ENCODE measurements at regions not wholly inside any gene's neighbourhood (a gene's known extent, or its start where the extent isn't known, plus 50 kb on each side); places are given as distances from the start of the nearest gene placed in this dataset.

DNA sequence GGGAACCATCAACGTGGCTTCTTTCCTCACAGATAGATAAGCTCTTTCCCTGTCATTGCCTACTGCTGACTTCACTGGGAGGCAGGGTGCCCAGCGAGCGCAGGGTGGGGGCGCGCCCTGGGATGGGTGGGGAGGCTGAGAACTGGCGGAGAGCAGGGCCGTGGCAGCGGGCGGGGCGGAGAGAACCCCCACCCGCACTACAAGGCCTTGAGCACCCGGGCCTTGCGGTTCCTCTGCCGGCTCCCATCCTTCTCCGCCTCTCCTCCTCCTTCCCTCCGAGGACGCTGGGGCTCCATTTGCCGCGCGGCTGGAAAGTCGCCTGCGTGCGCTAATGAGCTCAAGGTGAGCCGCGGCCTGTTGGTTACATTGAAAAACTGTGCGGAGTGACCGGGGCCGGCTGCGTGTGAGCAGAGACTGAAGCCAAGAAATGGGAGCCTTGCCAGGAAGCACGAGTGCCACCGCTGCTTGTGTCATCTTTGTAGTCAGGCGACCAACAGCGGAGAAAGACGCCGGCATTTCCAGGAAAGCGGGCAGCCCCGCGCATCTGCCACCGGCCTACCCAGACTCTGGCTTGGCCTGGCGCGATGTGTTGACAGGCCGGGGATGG lies 963.5 kb upstream of the SLC35B3 start:
- WGBS, 2 experiments (ENCODE audit: extremely low coverage in 2 of 2, insufficient read length in 1 of 2) = 58% methylated on average over 13 of the region's 42 CpGs; no CpG with 5 or more reads in 1 of the 2 experiments
- no peaks in the 10 kb centered on the region for H4K20me1 ChIP-seq (ENCODE audit: insufficient read depth, low read length)
- H2AK5ac ChIP-seq (ENCODE audit: low read depth, low read length) = 0 out of 2 replicates have a peak overlapping the region, but pooled peaks have one; percentile 18
- no peak overlapping the region for H3K9ac ChIP-seq (ENCODE audit: low read depth, low read length)
- no peak overlapping the region for H4K8ac ChIP-seq (ENCODE audit: low read depth in 2 of 2, low read length in 2 of 2)
- CTCF ChIA-PET = no interaction called here
- H3K14ac ChIP-seq (replicated peaks; ENCODE audit: low read depth, low read length) = no peak overlapping the region
- no peak overlapping the region for H3K56ac ChIP-seq (ENCODE audit: extremely low read depth, insufficient read depth, low read length)
- H3K79me1 ChIP-seq (ENCODE audit: low read depth in 1 of 2, low read length in 2 of 2) = no peaks in the 10 kb centered on the region
- H2AFZ ChIP-seq (replicated peaks; ENCODE audit: low read length, poor library complexity) = peak overlapping the region; percentile 63
- no peaks in the 10 kb centered on the region for H3K27me3 ChIP-seq (ENCODE audit: control insufficient read depth, insufficient read depth, low read length)
- dilution Hi-C loops (cut with HindIII; ENCODE audit: low sequenced_read_pairs, unreplicated experiment) (no loop called here), intact Hi-C loops (cut with micrococcal nuclease) (no loop called here), in situ Hi-C loops (cut with MboI; ENCODE audit: low sequenced_read_pairs) (no loop called here)
- no peak overlapping the region for H2BK15ac ChIP-seq (ENCODE audit: low read depth, low read length)
- H3K9me1 ChIP-seq (ENCODE audit: insufficient read depth, low read length) = no peaks in the 10 kb centered on the region
- H3K4me3 ChIP-seq (ENCODE audit: insufficient read depth, low read depth, low read length) = no peak overlapping the region
- no peak overlapping the region for H3K4me2 ChIP-seq (ENCODE audit: low read depth, low read length)
- H4K5ac ChIP-seq (ENCODE audit: low read depth, low read length) = no peak overlapping the region
- no peak overlapping the region for H4K91ac ChIP-seq (ENCODE audit: insufficient read depth, low read depth, low read length)
- no peak overlapping the region for H3K23ac ChIP-seq (ENCODE audit: low read depth, low read length)
- H3K4me1 ChIP-seq (ENCODE audit: control insufficient read depth, insufficient read depth, low read length) = 0 out of 2 replicates have a peak, but pooled peaks cover 2% of the 10 kb centered on the region
- no TSS peak for BruUV-seq (replicated peaks)
- H3K36me3 ChIP-seq (ENCODE audit: control insufficient read depth, insufficient read depth, low read length) = no peaks in the 10 kb centered on the region
- ATAC-seq (ENCODE audit: low read depth) = no peak
- no peak overlapping the region for H3K18ac ChIP-seq (ENCODE audit: low read depth, low read length)
- H2BK120ac ChIP-seq (ENCODE audit: low read depth, low read length) = no peak overlapping the region
- no peaks in the 10 kb centered on the region for H3K9me3 ChIP-seq (ENCODE audit: control insufficient read depth, insufficient read depth, low read length)
- H2BK5ac ChIP-seq (ENCODE audit: low read depth, low read length, poor library complexity, severe bottlenecking) = no peak overlapping the region
- H3K4ac ChIP-seq (ENCODE audit: low read depth, low read length) = no peak overlapping the region
- POLR2A ChIA-PET (ENCODE audit: unreplicated experiment) = no interaction called here
- H2AK9ac ChIP-seq (replicated peaks; ENCODE audit: low read depth, low read length, poor library complexity) = no peak overlapping the region
- H2BK20ac ChIP-seq (ENCODE audit: low read depth, low read length) = no peak overlapping the region
- DNase-seq = no peak
- TF ChIP-seq SMC3 (IDR thresholded peaks at IDR 0.05; ENCODE audit: low read depth, low read length) (no peak), POLR2A (IDR thresholded peaks at IDR 0.05; ENCODE audit: low read depth, low read length) (no peak)
- TF ChIP-seq, protein P1, sequence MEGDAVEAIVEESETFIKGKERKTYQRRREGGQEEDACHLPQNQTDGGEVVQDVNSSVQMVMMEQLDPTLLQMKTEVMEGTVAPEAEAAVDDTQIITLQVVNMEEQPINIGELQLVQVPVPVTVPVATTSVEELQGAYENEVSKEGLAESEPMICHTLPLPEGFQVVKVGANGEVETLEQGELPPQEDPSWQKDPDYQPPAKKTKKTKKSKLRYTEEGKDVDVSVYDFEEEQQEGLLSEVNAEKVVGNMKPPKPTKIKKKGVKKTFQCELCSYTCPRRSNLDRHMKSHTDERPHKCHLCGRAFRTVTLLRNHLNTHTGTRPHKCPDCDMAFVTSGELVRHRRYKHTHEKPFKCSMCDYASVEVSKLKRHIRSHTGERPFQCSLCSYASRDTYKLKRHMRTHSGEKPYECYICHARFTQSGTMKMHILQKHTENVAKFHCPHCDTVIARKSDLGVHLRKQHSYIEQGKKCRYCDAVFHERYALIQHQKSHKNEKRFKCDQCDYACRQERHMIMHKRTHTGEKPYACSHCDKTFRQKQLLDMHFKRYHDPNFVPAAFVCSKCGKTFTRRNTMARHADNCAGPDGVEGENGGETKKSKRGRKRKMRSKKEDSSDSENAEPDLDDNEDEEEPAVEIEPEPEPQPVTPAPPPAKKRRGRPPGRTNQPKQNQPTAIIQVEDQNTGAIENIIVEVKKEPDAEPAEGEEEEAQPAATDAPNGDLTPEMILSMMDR (conservative IDR thresholded peaks at IDR 0.05; ENCODE audit: low read depth, low read length) = no peak
- H3K27ac ChIP-seq (ENCODE audit: insufficient read depth, low read length) = no peak overlapping the region
